Neural cell (in vitro differentiated cells): ENCODE measurements at regions not wholly inside any gene's neighbourhood (a gene's known extent, or its start where the extent isn't known, plus 50 kb on each side); places are given as distances from the start of the nearest gene placed in this dataset.

Experiments
- H2AFZ ChIP-seq: fragments of 200-600, 300-800 bp; sonication (generic), shearing (Covaris generic); 2 replicates; pipeline ENCODE4 v1.6.0; 2014; ENCODE audit warnings: low read depth, mild to moderate bottlenecking, antibody characterized with exemption, low read length, moderate library complexity
- H3F3A ChIP-seq: fragments of 200-600 bp; shearing (Covaris generic); 2 replicates; pipeline ENCODE4 v1.6.1; 2016; ENCODE audit warnings: mild to moderate bottlenecking, moderate library complexity, mixed read lengths, antibody characterized with exemption, low read length; ENCODE audit not compliant: insufficient read depth, poor library complexity, severe bottlenecking
- H3K27ac ChIP-seq: fragments of 200-600, 300-800 bp; sonication (generic), shearing (Covaris generic); 2 replicates; pipeline ENCODE4 v1.5.1; 2014; ENCODE audit warnings: mild to moderate bottlenecking, low read length, moderate library complexity
- H3K27me3 ChIP-seq: fragments of 300-800, 200-600 bp; sonication (generic), shearing (Covaris generic); 2 replicates; pipeline ENCODE4 v1.6.0; 2014; ENCODE audit warnings: mild to moderate bottlenecking, low read depth, low read length, moderate library complexity; ENCODE audit not compliant: insufficient read depth
- H3K36me3 ChIP-seq: fragments of 300-800, 200-600 bp; sonication (generic), shearing (Covaris generic); 2 replicates; pipeline ENCODE4 v1.5.1; 2014; ENCODE audit warnings: mild to moderate bottlenecking, antibody characterized with exemption, low read length, moderate library complexity; ENCODE audit not compliant: insufficient read depth
- H3K4me2 ChIP-seq: fragments of 300-800, 200-600 bp; sonication (generic), shearing (Covaris generic); 2 replicates; pipeline ENCODE4 v1.6.0; 2014; ENCODE audit warnings: mild to moderate bottlenecking, low read length
- H3K4me3 ChIP-seq: fragments of 300-800, 200-600 bp; sonication (generic), shearing (Covaris generic); 2 replicates; pipeline ENCODE4 v1.5.1; 2014; ENCODE audit warnings: mild to moderate bottlenecking, low read length, moderate library complexity
- H3K79me2 ChIP-seq: fragments of 200-600 bp; shearing (Covaris generic); replicated peaks from 2 replicates; pipeline ENCODE4 v1.6.0; 2014; ENCODE audit warnings: mild to moderate bottlenecking, low read length, moderate library complexity; ENCODE audit not compliant: insufficient read depth
- H3K9ac ChIP-seq: fragments of 300-800, 200-600 bp; sonication (generic), shearing (Covaris generic); 2 replicates; pipeline ENCODE4 v1.6.1; 2016; ENCODE audit warnings: mild to moderate bottlenecking, low read length, mixed read lengths
- H3K9me2 ChIP-seq: fragments of 200-600 bp; shearing (Covaris generic); 2 replicates; pipeline ENCODE4 v1.6.1; 2016; ENCODE audit warnings: mild to moderate bottlenecking, low read length, mixed read lengths; ENCODE audit not compliant: insufficient read depth
- H3K9me3 ChIP-seq: fragments of 200-600, 300-800 bp; sonication (generic), shearing (Covaris generic); 2 replicates; pipeline ENCODE4 v1.6.1; 2016; ENCODE audit warnings: mild to moderate bottlenecking, mixed run types, low read length, moderate library complexity, mixed read lengths
- H4K20me1 ChIP-seq: fragments of 200-600 bp; shearing (Covaris generic); 2 replicates; pipeline ENCODE4 v1.6.1; 2016; ENCODE audit warnings: mild to moderate bottlenecking, mixed run types; ENCODE audit not compliant: insufficient read depth
- EP300 ChIP-seq: fragments of 450-650 bp; conservative IDR thresholded peaks from 2 replicates; pipeline ENCODE4 v1.6.1; 2014; ENCODE audit warnings: antibody characterized with exemption, mild to moderate bottlenecking, moderate library complexity; ENCODE audit not compliant: poor library complexity, severe bottlenecking
- EZH2 ChIP-seq: fragments of 200-600, 300-800 bp; shearing (Covaris generic), sonication (generic); IDR thresholded peaks from 2 replicates; pipeline ENCODE4 v1.6.1; 2014; ENCODE audit warnings: antibody characterized with exemption, low read length, borderline replicate concordance, mild to moderate bottlenecking; ENCODE audit not compliant: insufficient read depth, poor library complexity, severe bottlenecking
- MXI1 ChIP-seq: fragments of 450-650 bp; conservative IDR thresholded peaks from 2 replicates; pipeline ENCODE4 v1.6.1; 2014; ENCODE audit warnings: antibody characterized with exemption, mild to moderate bottlenecking; ENCODE audit not compliant: poor library complexity, severe bottlenecking
- POLR2AphosphoS5 ChIP-seq: IDR thresholded peaks from 2 replicates; pipeline ENCODE4 v1.6.1; 2012
- RAD21 ChIP-seq: fragments of 450-650 bp; conservative IDR thresholded peaks from 2 replicates; pipeline ENCODE4 v1.6.1; 2014; ENCODE audit warnings: antibody characterized with exemption, mild to moderate bottlenecking, moderate library complexity
- SMC3 ChIP-seq: fragments of 450-650 bp; conservative IDR thresholded peaks from 2 replicates; pipeline ENCODE4 v1.6.1; 2014; ENCODE audit warnings: antibody characterized with exemption, mild to moderate bottlenecking, moderate library complexity; ENCODE audit not compliant: poor library complexity
- TAF1 ChIP-seq: IDR thresholded peaks from 2 replicates; pipeline ENCODE4 v1.6.1; 2012; ENCODE audit warnings: low read depth
- TF ChIP-seq, protein P1 (sequence below): fragments of 450-650 bp; IDR thresholded peaks from 2 replicates; pipeline ENCODE4 v1.5.1; 2014; ENCODE audit warnings: antibody characterized with exemption, mild to moderate bottlenecking, moderate library complexity; ENCODE audit not compliant: poor library complexity, severe bottlenecking
- TF ChIP-seq, protein P2 (sequence below): IDR thresholded peaks from 2 replicates; pipeline ENCODE4 v1.6.1; 2012; ENCODE audit warnings: borderline replicate concordance

DNA sequence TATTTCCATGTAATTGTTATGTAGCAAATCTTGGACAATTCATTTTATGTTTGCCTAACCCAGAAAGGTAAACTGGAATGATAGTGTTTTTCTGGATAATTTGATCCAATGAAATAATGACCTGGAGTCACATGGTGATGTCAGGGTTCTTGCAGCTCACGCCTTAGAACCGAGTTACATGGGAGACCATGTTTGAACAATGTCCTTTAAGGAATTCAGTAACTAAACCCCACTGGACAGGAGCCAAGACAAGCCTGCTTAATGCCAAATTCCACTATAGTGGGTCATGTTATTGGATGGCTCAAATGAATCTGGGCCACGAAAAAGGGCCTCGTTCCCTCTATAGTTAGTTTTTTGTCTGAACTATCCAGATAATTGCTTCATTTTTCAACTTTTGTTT lies 255.8 kb upstream of the HMGA2 start:
- TF ChIP-seq SMC3 (no peak), RAD21 (no peak), MXI1 (no peak), TAF1 (no peak), POLR2AphosphoS5 (no peak), EZH2 (no peak), EP300 (no peak)
- TF ChIP-seq, protein P1, sequence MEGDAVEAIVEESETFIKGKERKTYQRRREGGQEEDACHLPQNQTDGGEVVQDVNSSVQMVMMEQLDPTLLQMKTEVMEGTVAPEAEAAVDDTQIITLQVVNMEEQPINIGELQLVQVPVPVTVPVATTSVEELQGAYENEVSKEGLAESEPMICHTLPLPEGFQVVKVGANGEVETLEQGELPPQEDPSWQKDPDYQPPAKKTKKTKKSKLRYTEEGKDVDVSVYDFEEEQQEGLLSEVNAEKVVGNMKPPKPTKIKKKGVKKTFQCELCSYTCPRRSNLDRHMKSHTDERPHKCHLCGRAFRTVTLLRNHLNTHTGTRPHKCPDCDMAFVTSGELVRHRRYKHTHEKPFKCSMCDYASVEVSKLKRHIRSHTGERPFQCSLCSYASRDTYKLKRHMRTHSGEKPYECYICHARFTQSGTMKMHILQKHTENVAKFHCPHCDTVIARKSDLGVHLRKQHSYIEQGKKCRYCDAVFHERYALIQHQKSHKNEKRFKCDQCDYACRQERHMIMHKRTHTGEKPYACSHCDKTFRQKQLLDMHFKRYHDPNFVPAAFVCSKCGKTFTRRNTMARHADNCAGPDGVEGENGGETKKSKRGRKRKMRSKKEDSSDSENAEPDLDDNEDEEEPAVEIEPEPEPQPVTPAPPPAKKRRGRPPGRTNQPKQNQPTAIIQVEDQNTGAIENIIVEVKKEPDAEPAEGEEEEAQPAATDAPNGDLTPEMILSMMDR = no peak
- TF ChIP-seq, protein P2, sequence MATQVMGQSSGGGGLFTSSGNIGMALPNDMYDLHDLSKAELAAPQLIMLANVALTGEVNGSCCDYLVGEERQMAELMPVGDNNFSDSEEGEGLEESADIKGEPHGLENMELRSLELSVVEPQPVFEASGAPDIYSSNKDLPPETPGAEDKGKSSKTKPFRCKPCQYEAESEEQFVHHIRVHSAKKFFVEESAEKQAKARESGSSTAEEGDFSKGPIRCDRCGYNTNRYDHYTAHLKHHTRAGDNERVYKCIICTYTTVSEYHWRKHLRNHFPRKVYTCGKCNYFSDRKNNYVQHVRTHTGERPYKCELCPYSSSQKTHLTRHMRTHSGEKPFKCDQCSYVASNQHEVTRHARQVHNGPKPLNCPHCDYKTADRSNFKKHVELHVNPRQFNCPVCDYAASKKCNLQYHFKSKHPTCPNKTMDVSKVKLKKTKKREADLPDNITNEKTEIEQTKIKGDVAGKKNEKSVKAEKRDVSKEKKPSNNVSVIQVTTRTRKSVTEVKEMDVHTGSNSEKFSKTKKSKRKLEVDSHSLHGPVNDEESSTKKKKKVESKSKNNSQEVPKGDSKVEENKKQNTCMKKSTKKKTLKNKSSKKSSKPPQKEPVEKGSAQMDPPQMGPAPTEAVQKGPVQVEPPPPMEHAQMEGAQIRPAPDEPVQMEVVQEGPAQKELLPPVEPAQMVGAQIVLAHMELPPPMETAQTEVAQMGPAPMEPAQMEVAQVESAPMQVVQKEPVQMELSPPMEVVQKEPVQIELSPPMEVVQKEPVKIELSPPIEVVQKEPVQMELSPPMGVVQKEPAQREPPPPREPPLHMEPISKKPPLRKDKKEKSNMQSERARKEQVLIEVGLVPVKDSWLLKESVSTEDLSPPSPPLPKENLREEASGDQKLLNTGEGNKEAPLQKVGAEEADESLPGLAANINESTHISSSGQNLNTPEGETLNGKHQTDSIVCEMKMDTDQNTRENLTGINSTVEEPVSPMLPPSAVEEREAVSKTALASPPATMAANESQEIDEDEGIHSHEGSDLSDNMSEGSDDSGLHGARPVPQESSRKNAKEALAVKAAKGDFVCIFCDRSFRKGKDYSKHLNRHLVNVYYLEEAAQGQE = no peak
- Histone ChIP-seq H3K79me2 (no peaks in the 10 kb centered on the region), H3K9ac (no peak overlapping the region)

DNA sequence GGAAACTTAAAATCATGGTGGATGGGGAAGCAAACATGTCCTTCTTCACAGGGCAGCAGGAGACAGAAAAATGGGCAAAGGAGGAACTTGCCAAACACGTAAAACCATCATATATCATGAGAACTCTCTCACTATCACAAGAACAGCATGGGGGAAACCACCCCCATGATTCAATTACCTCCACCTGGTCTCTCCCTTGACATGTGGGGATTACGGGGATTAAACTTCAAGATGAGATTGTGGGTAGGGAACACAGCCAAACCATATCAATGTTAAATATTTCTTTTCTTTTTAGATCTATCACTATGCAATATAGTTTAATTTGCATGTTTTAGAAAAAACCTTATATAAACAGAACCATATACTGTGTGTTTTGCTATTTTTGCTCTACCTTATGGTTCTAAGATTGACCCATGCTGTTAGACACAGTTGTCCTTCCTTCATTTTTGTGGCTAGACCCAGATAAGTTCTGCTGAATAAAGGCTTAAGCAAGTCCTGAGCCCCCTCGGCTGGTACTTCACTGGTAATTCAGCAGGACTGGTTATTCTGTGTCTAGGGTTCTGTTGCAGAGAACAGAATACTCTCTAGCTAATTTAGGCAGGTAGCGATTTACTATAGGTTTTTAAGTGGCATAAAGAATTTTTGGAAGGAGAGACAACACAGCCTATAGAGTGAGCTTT lies 253.7 kb upstream of the HMGA2 start:
- no peaks in the 10 kb centered on the region for H3K9me3 ChIP-seq
- H3F3A ChIP-seq = no peaks in the 10 kb centered on the region
- H3K9ac ChIP-seq = no peak overlapping the region
- H3K27me3 ChIP-seq = no peaks in the 10 kb centered on the region
- TF ChIP-seq TAF1 = no peak
- no peak for TF ChIP-seq POLR2AphosphoS5
- TF ChIP-seq MXI1 = no peak
- TF ChIP-seq, protein P1 = no peak
- TF ChIP-seq EP300 = no peak
- no peak for TF ChIP-seq EZH2
- TF ChIP-seq, protein P2 = no peak
- no peak for TF ChIP-seq SMC3
- no peaks in the 10 kb centered on the region for H3K9me2 ChIP-seq
- no peak overlapping the region for H3K4me2 ChIP-seq
- no peaks in the 10 kb centered on the region for H3K79me2 ChIP-seq
- no peak overlapping the region for H3K4me3 ChIP-seq
- no peaks in the 10 kb centered on the region for H4K20me1 ChIP-seq
- H3K36me3 ChIP-seq = no peaks in the 10 kb centered on the region
- no peak overlapping the region for H2AFZ ChIP-seq
- no peak overlapping the region for H3K27ac ChIP-seq

More for the DNA sequence above, 255.8 kb upstream of the HMGA2 start:
- Histone ChIP-seq H2AFZ (no peak overlapping the region), H3K9me2 (no peaks in the 10 kb centered on the region), H3K9me3 (no peaks in the 10 kb centered on the region), H3K36me3 (no peaks in the 10 kb centered on the region), H3K27me3 (no peaks in the 10 kb centered on the region), H3K27ac (no peak overlapping the region), H3K4me2 (no peak overlapping the region), H4K20me1 (no peaks in the 10 kb centered on the region), H3F3A (no peaks in the 10 kb centered on the region), H3K4me3 (no peak overlapping the region)
